ENCODE measurements at regions not wholly inside any gene's neighbourhood (a gene's known extent, or its start where the extent isn't known, plus 50 kb on each side); places are given as distances from the start of the nearest gene placed in this dataset.

- DNase-seq (ENCODE audit: insufficient read length, low spot score), result no peak
- no peak for TF ChIP-seq POU2F2 (IDR thresholded peaks at IDR 0.05; ENCODE audit: low read depth, low read length)
- no peak for TF ChIP-seq POLR2A (IDR thresholded peaks at IDR 0.05; ENCODE audit: low read depth, low read length)
- no peak for TF ChIP-seq SPI1 (IDR thresholded peaks at IDR 0.05; ENCODE audit: low read depth, low read length)
- no peak for TF ChIP-seq POLR2AphosphoS5 (IDR thresholded peaks at IDR 0.05; ENCODE audit: low read depth, low read length)
- TF ChIP-seq PAX5 (IDR thresholded peaks at IDR 0.05; ENCODE audit: insufficient read depth, low read length, severe bottlenecking), result no peak
- TF ChIP-seq TAF1 (IDR thresholded peaks at IDR 0.05; ENCODE audit: low read depth, low read length), result no peak
- FAIRE-seq, result no peak
Observed at GRCh38 chr18:8895987-8896619, 190.7 kb downstream of the MTCL1 start.

GRCh38 chr18:8899000-8899399 lies 193.6 kb downstream of the MTCL1 start:
- FAIRE-seq (no peak), DNase-seq (ENCODE audit: insufficient read length, low spot score) (no peak)
- TF ChIP-seq SPI1 (IDR thresholded peaks at IDR 0.05; ENCODE audit: low read depth, low read length) (no peak), POLR2A (IDR thresholded peaks at IDR 0.05; ENCODE audit: low read depth, low read length) (no peak), PAX5 (IDR thresholded peaks at IDR 0.05; ENCODE audit: insufficient read depth, low read length, severe bottlenecking) (no peak), POU2F2 (IDR thresholded peaks at IDR 0.05; ENCODE audit: low read depth, low read length) (no peak), TAF1 (IDR thresholded peaks at IDR 0.05; ENCODE audit: low read depth, low read length) (no peak), POLR2AphosphoS5 (IDR thresholded peaks at IDR 0.05; ENCODE audit: low read depth, low read length) (no peak)

DNA sequence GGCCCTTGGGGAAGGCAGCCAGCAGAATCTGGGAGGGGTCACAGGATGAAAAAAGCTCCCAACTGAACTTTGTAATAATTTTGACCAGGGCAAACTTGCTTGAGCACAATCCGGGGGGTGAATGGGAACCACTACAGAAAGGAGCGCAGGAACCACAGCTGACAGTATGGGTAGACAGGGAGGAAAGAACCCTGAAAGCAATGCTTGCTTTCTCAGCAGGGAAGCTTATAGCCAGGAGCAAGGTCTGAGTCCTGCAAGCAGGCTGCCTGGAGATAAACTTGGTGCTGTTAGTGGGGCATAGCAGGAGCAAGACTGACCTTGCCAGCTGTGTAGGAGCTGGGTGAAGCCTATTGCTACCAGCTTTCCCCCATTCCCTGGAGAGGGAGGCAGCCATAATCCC lies 195.2 kb downstream of the MTCL1 start:
- FAIRE-seq, result no peak
- DNase-seq (ENCODE audit: insufficient read length, low spot score), result no peak
- TF ChIP-seq POLR2A (IDR thresholded peaks at IDR 0.05; ENCODE audit: low read depth, low read length) (no peak), POU2F2 (IDR thresholded peaks at IDR 0.05; ENCODE audit: low read depth, low read length) (no peak), SPI1 (IDR thresholded peaks at IDR 0.05; ENCODE audit: low read depth, low read length) (no peak), PAX5 (IDR thresholded peaks at IDR 0.05; ENCODE audit: insufficient read depth, low read length, severe bottlenecking) (no peak), POLR2AphosphoS5 (IDR thresholded peaks at IDR 0.05; ENCODE audit: low read depth, low read length) (no peak), TAF1 (IDR thresholded peaks at IDR 0.05; ENCODE audit: low read depth, low read length) (no peak)

GRCh38 chr18:8901019-8901418 lies 195.7 kb downstream of the MTCL1 start:
- no peak for FAIRE-seq
- no peak for DNase-seq (ENCODE audit: insufficient read length, low spot score)
- no peak for TF ChIP-seq SPI1 (IDR thresholded peaks at IDR 0.05; ENCODE audit: low read depth, low read length)
- no peak for TF ChIP-seq PAX5 (IDR thresholded peaks at IDR 0.05; ENCODE audit: insufficient read depth, low read length, severe bottlenecking)
- no peak for TF ChIP-seq POLR2A (IDR thresholded peaks at IDR 0.05; ENCODE audit: low read depth, low read length)
- TF ChIP-seq TAF1 (IDR thresholded peaks at IDR 0.05; ENCODE audit: low read depth, low read length), result no peak
- TF ChIP-seq POU2F2 (IDR thresholded peaks at IDR 0.05; ENCODE audit: low read depth, low read length), result no peak
- no peak for TF ChIP-seq POLR2AphosphoS5 (IDR thresholded peaks at IDR 0.05; ENCODE audit: low read depth, low read length)

GRCh38 chr18:8904316-8904715 lies 198.2 kb upstream of the NDUFV2 start:
- FAIRE-seq (no peak), DNase-seq (ENCODE audit: insufficient read length, low spot score) (no peak)
- TF ChIP-seq POLR2AphosphoS5 (IDR thresholded peaks at IDR 0.05; ENCODE audit: low read depth, low read length) (no peak), PAX5 (IDR thresholded peaks at IDR 0.05; ENCODE audit: insufficient read depth, low read length, severe bottlenecking) (no peak), POU2F2 (IDR thresholded peaks at IDR 0.05; ENCODE audit: low read depth, low read length) (no peak), POLR2A (IDR thresholded peaks at IDR 0.05; ENCODE audit: low read depth, low read length) (no peak), TAF1 (IDR thresholded peaks at IDR 0.05; ENCODE audit: low read depth, low read length) (no peak), SPI1 (IDR thresholded peaks at IDR 0.05; ENCODE audit: low read depth, low read length) (no peak)

GRCh38 chr18:8908792-8909510 lies 193.5 kb upstream of the NDUFV2 start:
- FAIRE-seq, result no peak
- no peak for DNase-seq (ENCODE audit: insufficient read length, low spot score)
- TF ChIP-seq POLR2A (IDR thresholded peaks at IDR 0.05; ENCODE audit: low read depth, low read length) (no peak), POU2F2 (IDR thresholded peaks at IDR 0.05; ENCODE audit: low read depth, low read length) (no peak), POLR2AphosphoS5 (IDR thresholded peaks at IDR 0.05; ENCODE audit: low read depth, low read length) (no peak), TAF1 (IDR thresholded peaks at IDR 0.05; ENCODE audit: low read depth, low read length) (no peak), SPI1 (IDR thresholded peaks at IDR 0.05; ENCODE audit: low read depth, low read length) (no peak), PAX5 (IDR thresholded peaks at IDR 0.05; ENCODE audit: insufficient read depth, low read length, severe bottlenecking) (no peak)

DNA sequence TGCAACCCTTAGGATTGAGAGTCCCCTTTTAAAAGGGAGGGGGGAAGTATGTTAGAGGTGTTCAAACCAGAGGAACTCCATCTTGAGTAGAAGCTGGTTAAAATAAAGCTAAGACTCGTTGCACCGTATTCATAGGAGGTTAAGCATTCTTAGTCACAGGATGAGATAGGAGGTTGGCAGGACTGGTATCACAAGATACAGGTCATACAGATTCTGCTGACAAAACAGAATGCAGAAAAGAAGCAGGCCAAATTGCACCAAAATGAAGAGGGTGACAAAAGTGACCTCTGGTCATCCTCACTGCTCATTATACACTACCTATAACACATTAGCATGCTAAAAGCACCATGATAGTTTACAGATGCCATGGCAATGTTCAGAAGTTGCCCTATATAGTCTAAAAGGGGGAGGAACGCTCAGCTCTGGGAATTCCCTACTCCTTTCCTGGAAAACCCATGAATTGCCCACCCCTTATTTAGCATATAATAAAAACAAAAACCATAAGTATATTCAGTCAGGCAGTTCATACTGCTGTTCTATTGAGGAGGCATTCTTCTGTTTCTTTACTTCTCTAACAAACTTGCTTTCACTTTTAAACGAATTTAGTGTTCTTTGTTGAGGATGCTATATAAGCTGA lies 192.2 kb upstream of the NDUFV2 start:
- no peak for DNase-seq (ENCODE audit: insufficient read length, low spot score)
- TF ChIP-seq POLR2A (IDR thresholded peaks at IDR 0.05; ENCODE audit: low read depth, low read length) (no peak), POLR2AphosphoS5 (IDR thresholded peaks at IDR 0.05; ENCODE audit: low read depth, low read length) (no peak), SPI1 (IDR thresholded peaks at IDR 0.05; ENCODE audit: low read depth, low read length) (no peak), POU2F2 (IDR thresholded peaks at IDR 0.05; ENCODE audit: low read depth, low read length) (no peak), TAF1 (IDR thresholded peaks at IDR 0.05; ENCODE audit: low read depth, low read length) (no peak), PAX5 (IDR thresholded peaks at IDR 0.05; ENCODE audit: insufficient read depth, low read length, severe bottlenecking) (no peak)
- FAIRE-seq, result no peak

GRCh38 chr18:8910843-8911242 lies 191.7 kb upstream of the NDUFV2 start:
- no peak for TF ChIP-seq SPI1 (IDR thresholded peaks at IDR 0.05; ENCODE audit: low read depth, low read length)
- TF ChIP-seq PAX5 (IDR thresholded peaks at IDR 0.05; ENCODE audit: insufficient read depth, low read length, severe bottlenecking), result no peak
- no peak for TF ChIP-seq TAF1 (IDR thresholded peaks at IDR 0.05; ENCODE audit: low read depth, low read length)
- TF ChIP-seq POLR2A (IDR thresholded peaks at IDR 0.05; ENCODE audit: low read depth, low read length), result no peak
- no peak for TF ChIP-seq POLR2AphosphoS5 (IDR thresholded peaks at IDR 0.05; ENCODE audit: low read depth, low read length)
- TF ChIP-seq POU2F2 (IDR thresholded peaks at IDR 0.05; ENCODE audit: low read depth, low read length), result no peak
- DNase-seq (ENCODE audit: insufficient read length, low spot score) (no peak), FAIRE-seq (no peak)
